ENCODE measurements at regions not wholly inside any gene's neighbourhood (a gene's known extent, or its start where the extent isn't known, plus 50 kb on each side); places are given as distances from the start of the nearest gene placed in this dataset.

- Histone ChIP-seq H3K9me1 (ENCODE audit: insufficient read depth, low read length) (no peaks in the 10 kb centered on the region), H3K79me1 (ENCODE audit: low read depth in 1 of 2, low read length in 2 of 2) (no peaks in the 10 kb centered on the region), H4K91ac (ENCODE audit: insufficient read depth, low read depth, low read length) (no peak overlapping the region), H3K18ac (ENCODE audit: low read depth, low read length) (peak overlapping the region; percentile 24; the same call in 1 of the 2 replicates), H3K9ac (ENCODE audit: low read depth, low read length) (no peak overlapping the region), H2BK5ac (ENCODE audit: low read depth, low read length, poor library complexity, severe bottlenecking) (no peak overlapping the region), H3K27ac (ENCODE audit: insufficient read depth, low read length) (no peak overlapping the region), H3K23ac (ENCODE audit: low read depth, low read length) (no peak overlapping the region), H2AK5ac (ENCODE audit: low read depth, low read length) (no peak overlapping the region), H2BK20ac (ENCODE audit: low read depth, low read length) (no peak overlapping the region), H4K8ac (ENCODE audit: low read depth in 2 of 2, low read length in 2 of 2) (peak overlapping the region; percentile 41 to 47; a peak in 2 of 4 replicates), H3K4me1 (ENCODE audit: control insufficient read depth, insufficient read depth, low read length) (peaks cover 4% of the 10 kb centered on the region), H4K5ac (ENCODE audit: low read depth, low read length) (no peak overlapping the region; the same call in 1 of the 2 replicates), H2AK9ac (replicated peaks; ENCODE audit: low read depth, low read length, poor library complexity) (no peak overlapping the region), H3K4me3 (ENCODE audit: insufficient read depth, low read depth, low read length) (no peak overlapping the region), H4K20me1 (ENCODE audit: insufficient read depth, low read length) (no peaks in the 10 kb centered on the region), H2BK120ac (ENCODE audit: low read depth, low read length) (0 out of 2 replicates have a peak overlapping the region, but pooled peaks have one; percentile 37), H3K56ac (ENCODE audit: extremely low read depth, insufficient read depth, low read length) (no peak overlapping the region), H3K36me3 (ENCODE audit: control insufficient read depth, insufficient read depth, low read length) (no peaks in the 10 kb centered on the region), H3K9me3 (ENCODE audit: control insufficient read depth, insufficient read depth, low read length) (no peaks in the 10 kb centered on the region), H3K27me3 (ENCODE audit: control insufficient read depth, insufficient read depth, low read length) (no peaks in the 10 kb centered on the region), H3K4ac (ENCODE audit: low read depth, low read length) (no peak overlapping the region), H3K14ac (replicated peaks; ENCODE audit: low read depth, low read length) (peak overlapping the region; percentile 20; the same call in 1 of the 2 replicates), H2AFZ (replicated peaks; ENCODE audit: low read length, poor library complexity) (no peak overlapping the region), H3K4me2 (ENCODE audit: low read depth, low read length) (no peak overlapping the region), H2BK15ac (ENCODE audit: low read depth, low read length) (peak overlapping the region; percentile 84; the same call in 1 of the 3 replicates)
- intact Hi-C loops (cut with micrococcal nuclease), result no loop called here
- DNase-seq (no peak), ATAC-seq (ENCODE audit: low read depth) (no peak)
- ChIA-PET CTCF (interaction anchor here (0.7 to 1.4 kb wide), 2 partner anchors 276 to 747 kb away, joined by 4 read pairs; no protein-coding TSS in a partner anchor), POLR2A (ENCODE audit: unreplicated experiment) (no interaction called here)
- in situ Hi-C loops (cut with MboI; ENCODE audit: low sequenced_read_pairs), result loop anchor here (25.0 kb wide), 1 partner anchor 961 kb away; the partner anchor contains the start of gene DPH6
- no TSS peak for BruUV-seq (replicated peaks)
- TF ChIP-seq SMC3 (IDR thresholded peaks at IDR 0.05; ENCODE audit: low read depth, low read length), result no peak
- TF ChIP-seq FOS (IDR thresholded peaks at IDR 0.05; ENCODE audit: low read depth, low read length), result no peak
- no peak for TF ChIP-seq POLR2A (IDR thresholded peaks at IDR 0.05; ENCODE audit: low read depth, low read length)
- TF ChIP-seq MAZ (IDR thresholded peaks at IDR 0.05; ENCODE audit: borderline replicate concordance, low read depth, low read length), result no peak
- 89% methylated on average over 3 of the region's 4 CpGs; no CpG with 5 or more reads in 1 of the 2 experiments for WGBS, 2 experiments (ENCODE audit: extremely low coverage in 2 of 2, insufficient read length in 1 of 2)
- dilution Hi-C loops (cut with HindIII; ENCODE audit: low sequenced_read_pairs, unreplicated experiment), result no loop called here
Measured at GRCh38 chr15:36497901-36498300, 81.5 kb upstream of the CDIN1 start.

Data from IMR-90 (cell line).